IPS-18c (cell line): ENCODE measurements at regions not wholly inside any gene's neighbourhood (a gene's known extent, or its start where the extent isn't known, plus 50 kb on each side); places are given as distances from the start of the nearest gene placed in this dataset.

Source experiments
- H3K4me3 ChIP-seq: 2 replicates; pipeline ENCODE4 v1.7.0; 2013; ENCODE audit warnings: low read depth, mild to moderate bottlenecking, low read length, moderate library complexity; ENCODE audit not compliant: insufficient read depth
- H3K9me3 ChIP-seq: one replicate; pipeline ENCODE4 v1.6.1; 2013; ENCODE audit warnings: mild to moderate bottlenecking, low read length, moderate library complexity; ENCODE audit not compliant: control insufficient read depth, insufficient read depth

GRCh38 chr2:78895022-78895421 is 130.5 kb upstream of the REG3G start:
- no peaks in the 10 kb centered on the region for H3K9me3 ChIP-seq
- no peak overlapping the region for H3K4me3 ChIP-seq

GRCh38 chr2:78896536-78896935 is 129.0 kb upstream of the REG3G start:
- Histone ChIP-seq H3K9me3 (no peaks in the 10 kb centered on the region), H3K4me3 (no peak overlapping the region)

- Histone ChIP-seq H3K4me3 (no peak overlapping the region), H3K9me3 (no peaks in the 10 kb centered on the region)
Measured at GRCh38 chr2:78907089-78907488, 118.4 kb upstream of the REG3G start.

- no peaks in the 10 kb centered on the region for H3K9me3 ChIP-seq
- H3K4me3 ChIP-seq = no peak overlapping the region
Measured at GRCh38 chr2:78908973-78909372, 116.5 kb upstream of the REG3G start.

- H3K4me3 ChIP-seq = no peak overlapping the region
- H3K9me3 ChIP-seq = no peaks in the 10 kb centered on the region
Measured at GRCh38 chr2:78910376-78910775, 115.1 kb upstream of the REG3G start.

- Histone ChIP-seq H3K4me3 (no peak overlapping the region), H3K9me3 (no peaks in the 10 kb centered on the region)
Measured at GRCh38 chr2:78913257-78913656, 112.2 kb upstream of the REG3G start.

GRCh38 chr2:78925258-78925657 is 100.2 kb upstream of the REG3G start:
- Histone ChIP-seq H3K4me3 (no peak overlapping the region), H3K9me3 (no peaks in the 10 kb centered on the region)

GRCh38 chr2:78928502-78928901 is 97.0 kb upstream of the REG3G start:
- Histone ChIP-seq H3K9me3 (no peaks in the 10 kb centered on the region), H3K4me3 (no peak overlapping the region)

GRCh38 chr2:78940998-78941397 is 84.5 kb upstream of the REG3G start:
- Histone ChIP-seq H3K9me3 (no peaks in the 10 kb centered on the region), H3K4me3 (no peak overlapping the region)

- Histone ChIP-seq H3K4me3 (no peak overlapping the region), H3K9me3 (no peaks in the 10 kb centered on the region)
Measured at GRCh38 chr2:78941751-78942150, 83.8 kb upstream of the REG3G start.

- H3K4me3 ChIP-seq = no peak overlapping the region
- no peaks in the 10 kb centered on the region for H3K9me3 ChIP-seq
Measured at GRCh38 chr2:78963881-78964280, 61.6 kb upstream of the REG3G start.

GRCh38 chr2:78967294-78967693 is 58.2 kb upstream of the REG3G start:
- Histone ChIP-seq H3K4me3 (no peak overlapping the region), H3K9me3 (no peaks in the 10 kb centered on the region)

GRCh38 chr2:78973630-78974029 is 51.9 kb upstream of the REG3G start:
- Histone ChIP-seq H3K9me3 (no peaks in the 10 kb centered on the region), H3K4me3 (no peak overlapping the region)
